ENCODE measurements at regions not wholly inside any gene's neighbourhood (a gene's known extent, or its start where the extent isn't known, plus 50 kb on each side); places are given as distances from the start of the nearest gene placed in this dataset.

DNA sequence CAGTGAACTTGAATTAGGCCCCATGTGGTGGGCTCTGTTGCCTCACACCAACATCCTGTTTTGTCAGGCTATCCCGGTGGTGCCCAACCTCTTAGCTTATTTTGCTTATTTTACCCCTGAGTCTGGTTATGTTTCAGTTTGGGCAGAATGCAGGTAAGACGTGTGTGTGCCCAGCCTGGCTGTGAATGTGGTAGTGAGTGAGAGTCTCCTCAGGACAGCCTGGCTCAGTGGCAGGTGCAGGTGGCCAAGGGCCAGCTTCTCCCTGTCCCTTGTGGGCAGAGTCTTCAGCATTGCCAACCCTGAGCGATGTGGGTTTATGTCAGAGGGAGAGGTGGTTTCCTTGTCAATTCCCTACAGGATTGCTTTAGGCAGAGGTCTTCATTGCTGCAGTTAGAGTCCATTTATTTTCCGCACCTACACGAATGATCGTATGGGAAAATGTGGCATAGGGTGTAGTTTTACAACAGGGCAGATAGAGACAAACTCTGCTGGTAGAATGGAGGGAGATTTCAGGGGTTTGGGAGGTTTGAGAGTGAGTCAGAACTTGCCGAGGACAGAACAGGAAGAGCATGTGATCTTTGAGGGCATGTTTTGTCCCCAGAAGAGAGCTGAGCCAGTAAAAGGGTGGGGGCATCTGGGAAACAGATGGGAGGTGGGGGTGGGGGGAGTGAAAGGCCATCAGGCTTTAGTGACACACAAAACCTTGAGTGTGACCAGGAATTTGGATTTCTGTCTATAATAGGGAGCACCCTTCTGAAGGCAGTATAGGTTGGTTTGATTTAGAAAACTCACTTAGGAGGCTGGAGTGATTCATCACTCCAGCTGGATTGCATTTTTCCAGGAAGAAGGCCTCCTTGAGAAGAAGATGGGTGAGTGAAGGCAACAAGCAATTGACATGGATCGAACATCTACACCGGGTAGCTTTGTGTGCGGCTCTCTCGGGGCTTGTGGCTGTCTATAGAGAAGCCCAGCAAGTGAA lies 156.2 kb upstream of the CELF4 start:
- H3K4me1 ChIP-seq (ENCODE audit: control insufficient read depth, insufficient read depth, low read length, poor library complexity, severe bottlenecking), result no peaks in the 10 kb centered on the region
- no peak overlapping the region for H3K27ac ChIP-seq (ENCODE audit: insufficient read depth, low read length, poor library complexity, severe bottlenecking)
- no peaks in the 10 kb centered on the region for H3K27me3 ChIP-seq (replicated peaks; ENCODE audit: control insufficient read depth, insufficient read depth, low read length, poor library complexity, severe bottlenecking)
- no peaks in the 10 kb centered on the region for H3K36me3 ChIP-seq (ENCODE audit: control insufficient read depth, insufficient read depth, low read length)
- no peak overlapping the region for H3K4me3 ChIP-seq (ENCODE audit: insufficient read depth, low read depth, low read length, poor library complexity, severe bottlenecking)
- H3K9me3 ChIP-seq (ENCODE audit: control insufficient read depth, low read length), result no peaks in the 10 kb centered on the region
- DNase-seq, result no peak

GRCh38 chr18:37720663-37721062 lies 155.1 kb upstream of the CELF4 start:
- Histone ChIP-seq H3K9me3 (ENCODE audit: control insufficient read depth, low read length) (no peaks in the 10 kb centered on the region), H3K36me3 (ENCODE audit: control insufficient read depth, insufficient read depth, low read length) (no peaks in the 10 kb centered on the region), H3K27me3 (replicated peaks; ENCODE audit: control insufficient read depth, insufficient read depth, low read length, poor library complexity, severe bottlenecking) (no peaks in the 10 kb centered on the region), H3K4me1 (ENCODE audit: control insufficient read depth, insufficient read depth, low read length, poor library complexity, severe bottlenecking) (no peaks in the 10 kb centered on the region), H3K4me3 (ENCODE audit: insufficient read depth, low read depth, low read length, poor library complexity, severe bottlenecking) (no peak overlapping the region), H3K27ac (ENCODE audit: insufficient read depth, low read length, poor library complexity, severe bottlenecking) (no peak overlapping the region)
- DNase-seq, result no peak

GRCh38 chr18:37717656-37718055 lies 152.1 kb upstream of the CELF4 start:
- no peak overlapping the region for H3K4me3 ChIP-seq (ENCODE audit: insufficient read depth, low read depth, low read length, poor library complexity, severe bottlenecking)
- H3K4me1 ChIP-seq (ENCODE audit: control insufficient read depth, insufficient read depth, low read length, poor library complexity, severe bottlenecking), result no peaks in the 10 kb centered on the region
- DNase-seq, result no peak
- no peaks in the 10 kb centered on the region for H3K27me3 ChIP-seq (replicated peaks; ENCODE audit: control insufficient read depth, insufficient read depth, low read length, poor library complexity, severe bottlenecking)
- no peaks in the 10 kb centered on the region for H3K36me3 ChIP-seq (ENCODE audit: control insufficient read depth, insufficient read depth, low read length)
- no peaks in the 10 kb centered on the region for H3K9me3 ChIP-seq (ENCODE audit: control insufficient read depth, low read length)
- no peak overlapping the region for H3K27ac ChIP-seq (ENCODE audit: insufficient read depth, low read length, poor library complexity, severe bottlenecking)

DNA sequence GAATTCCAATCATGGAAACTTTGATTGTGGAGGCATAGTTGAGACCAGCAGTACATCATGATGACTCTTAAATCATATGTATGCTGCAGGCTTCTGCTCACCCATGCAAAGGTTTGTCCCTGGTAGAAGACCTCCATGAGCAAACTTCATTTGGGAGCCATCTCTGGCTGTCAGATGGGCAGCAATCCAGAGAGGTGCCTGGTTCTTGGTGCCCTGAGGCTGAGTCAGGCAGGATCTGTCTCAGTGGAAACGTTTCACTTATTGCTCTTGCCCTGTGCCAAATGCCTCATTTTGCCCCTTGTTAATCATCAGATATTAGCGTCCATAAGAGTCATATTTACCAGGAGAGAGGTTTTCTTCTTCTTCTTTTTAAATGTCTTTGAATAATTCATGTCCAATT lies 151.5 kb upstream of the CELF4 start:
- Histone ChIP-seq H3K27ac (ENCODE audit: insufficient read depth, low read length, poor library complexity, severe bottlenecking) (no peak overlapping the region), H3K36me3 (ENCODE audit: control insufficient read depth, insufficient read depth, low read length) (no peaks in the 10 kb centered on the region), H3K4me1 (ENCODE audit: control insufficient read depth, insufficient read depth, low read length, poor library complexity, severe bottlenecking) (no peaks in the 10 kb centered on the region), H3K4me3 (ENCODE audit: insufficient read depth, low read depth, low read length, poor library complexity, severe bottlenecking) (no peak overlapping the region), H3K9me3 (ENCODE audit: control insufficient read depth, low read length) (no peaks in the 10 kb centered on the region), H3K27me3 (replicated peaks; ENCODE audit: control insufficient read depth, insufficient read depth, low read length, poor library complexity, severe bottlenecking) (no peaks in the 10 kb centered on the region)
- DNase-seq, result no peak

- Histone ChIP-seq H3K9me3 (ENCODE audit: control insufficient read depth, low read length) (no peaks in the 10 kb centered on the region), H3K27me3 (replicated peaks; ENCODE audit: control insufficient read depth, insufficient read depth, low read length, poor library complexity, severe bottlenecking) (no peaks in the 10 kb centered on the region), H3K4me3 (ENCODE audit: insufficient read depth, low read depth, low read length, poor library complexity, severe bottlenecking) (no peak overlapping the region), H3K36me3 (ENCODE audit: control insufficient read depth, insufficient read depth, low read length) (no peaks in the 10 kb centered on the region), H3K4me1 (ENCODE audit: control insufficient read depth, insufficient read depth, low read length, poor library complexity, severe bottlenecking) (no peaks in the 10 kb centered on the region), H3K27ac (ENCODE audit: insufficient read depth, low read length, poor library complexity, severe bottlenecking) (no peak overlapping the region)
- no peak for DNase-seq
These were observed 150.6 kb upstream of the CELF4 start for GRCh38 chr18:37716106-37716735.

GRCh38 chr18:37714691-37715090 lies 149.1 kb upstream of the CELF4 start:
- Histone ChIP-seq H3K9me3 (ENCODE audit: control insufficient read depth, low read length) (no peaks in the 10 kb centered on the region), H3K4me3 (ENCODE audit: insufficient read depth, low read depth, low read length, poor library complexity, severe bottlenecking) (no peak overlapping the region), H3K27me3 (replicated peaks; ENCODE audit: control insufficient read depth, insufficient read depth, low read length, poor library complexity, severe bottlenecking) (no peaks in the 10 kb centered on the region), H3K36me3 (ENCODE audit: control insufficient read depth, insufficient read depth, low read length) (no peaks in the 10 kb centered on the region), H3K27ac (ENCODE audit: insufficient read depth, low read length, poor library complexity, severe bottlenecking) (no peak overlapping the region), H3K4me1 (ENCODE audit: control insufficient read depth, insufficient read depth, low read length, poor library complexity, severe bottlenecking) (no peaks in the 10 kb centered on the region)
- no peak for DNase-seq

DNA sequence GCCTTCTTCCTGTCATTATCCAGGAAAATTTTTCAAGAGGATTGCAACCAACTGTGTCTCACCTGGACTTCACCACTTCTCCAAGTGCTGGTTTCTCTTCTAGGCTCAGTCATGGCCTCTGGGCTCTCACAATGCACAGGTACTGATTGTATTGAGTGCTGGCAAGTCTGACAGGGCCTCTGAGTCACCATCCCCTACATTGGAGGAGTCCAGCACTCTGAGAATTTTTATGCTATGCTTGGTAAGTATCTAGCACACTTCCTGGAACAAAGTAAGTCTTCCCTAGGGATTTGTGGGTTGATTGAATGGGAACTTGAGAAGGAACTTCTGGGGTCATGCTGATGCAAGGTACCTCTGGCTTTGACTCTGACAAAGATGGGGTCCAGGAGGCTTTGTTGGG lies 147.2 kb upstream of the CELF4 start:
- DNase-seq, result no peak
- Histone ChIP-seq H3K36me3 (ENCODE audit: control insufficient read depth, insufficient read depth, low read length) (no peaks in the 10 kb centered on the region), H3K4me1 (ENCODE audit: control insufficient read depth, insufficient read depth, low read length, poor library complexity, severe bottlenecking) (no peaks in the 10 kb centered on the region), H3K27me3 (replicated peaks; ENCODE audit: control insufficient read depth, insufficient read depth, low read length, poor library complexity, severe bottlenecking) (no peaks in the 10 kb centered on the region), H3K9me3 (ENCODE audit: control insufficient read depth, low read length) (no peaks in the 10 kb centered on the region), H3K4me3 (ENCODE audit: insufficient read depth, low read depth, low read length, poor library complexity, severe bottlenecking) (no peak overlapping the region), H3K27ac (ENCODE audit: insufficient read depth, low read length, poor library complexity, severe bottlenecking) (no peak overlapping the region)

DNA sequence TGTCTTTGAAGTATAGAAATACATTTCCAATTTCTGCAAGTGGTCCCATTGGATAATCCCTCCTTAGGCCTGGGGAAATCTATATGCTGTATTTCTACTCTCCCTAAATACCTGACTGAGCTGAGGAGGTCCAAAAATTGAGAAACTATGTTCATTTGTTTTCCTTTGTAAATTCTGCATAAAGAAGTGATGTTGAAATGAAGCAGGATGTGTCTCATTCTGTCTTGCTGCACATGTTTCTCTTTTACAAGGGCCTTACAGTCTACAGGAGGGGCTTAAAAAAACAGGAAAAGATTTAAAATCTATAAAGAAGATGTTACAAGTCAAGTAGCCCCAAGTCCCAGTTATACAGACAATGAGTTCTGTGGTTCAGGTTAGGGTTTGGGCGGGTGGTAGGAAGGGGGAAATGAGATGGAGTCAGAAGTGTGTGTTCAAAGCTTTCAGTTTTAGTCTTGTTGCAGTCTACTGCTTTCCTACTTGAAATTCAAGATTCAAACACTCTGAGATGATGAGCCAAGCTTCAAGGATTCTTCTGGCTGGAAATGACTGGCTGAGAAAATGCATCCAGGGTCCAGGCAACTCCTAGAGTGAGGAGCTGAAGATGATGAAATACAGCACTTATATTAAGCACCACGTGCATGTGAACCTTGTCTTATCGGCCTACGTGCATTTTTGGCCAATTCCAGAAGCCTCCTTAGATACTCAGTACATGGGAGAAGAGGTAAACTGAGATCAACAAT lies 146.3 kb upstream of the CELF4 start:
- Histone ChIP-seq H3K36me3 (ENCODE audit: control insufficient read depth, insufficient read depth, low read length) (no peaks in the 10 kb centered on the region), H3K27ac (ENCODE audit: insufficient read depth, low read length, poor library complexity, severe bottlenecking) (no peak overlapping the region), H3K9me3 (ENCODE audit: control insufficient read depth, low read length) (no peaks in the 10 kb centered on the region), H3K27me3 (replicated peaks; ENCODE audit: control insufficient read depth, insufficient read depth, low read length, poor library complexity, severe bottlenecking) (no peaks in the 10 kb centered on the region), H3K4me1 (ENCODE audit: control insufficient read depth, insufficient read depth, low read length, poor library complexity, severe bottlenecking) (no peaks in the 10 kb centered on the region), H3K4me3 (ENCODE audit: insufficient read depth, low read depth, low read length, poor library complexity, severe bottlenecking) (no peak overlapping the region)
- DNase-seq, result no peak

DNA sequence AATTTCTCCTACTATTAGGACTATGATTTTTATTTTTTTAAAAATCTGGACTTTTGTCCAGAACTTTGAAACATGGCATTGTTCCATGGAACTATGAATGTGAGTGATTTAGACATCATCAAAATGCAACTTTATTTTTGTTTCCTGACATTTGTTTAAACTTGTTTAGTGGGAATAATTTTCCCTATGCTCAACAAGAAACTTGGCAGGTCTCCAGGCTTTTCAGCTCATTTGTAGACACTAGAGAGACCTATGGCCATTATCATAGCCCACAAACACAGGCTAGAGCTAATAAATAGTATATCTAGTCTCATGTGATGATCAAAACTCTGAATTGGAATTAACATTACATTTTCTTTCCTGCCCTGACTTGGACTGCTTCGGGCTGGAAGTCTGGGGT lies 145.1 kb upstream of the CELF4 start:
- no peaks in the 10 kb centered on the region for H3K4me1 ChIP-seq (ENCODE audit: control insufficient read depth, insufficient read depth, low read length, poor library complexity, severe bottlenecking)
- no peaks in the 10 kb centered on the region for H3K9me3 ChIP-seq (ENCODE audit: control insufficient read depth, low read length)
- H3K36me3 ChIP-seq (ENCODE audit: control insufficient read depth, insufficient read depth, low read length), result no peaks in the 10 kb centered on the region
- no peak for DNase-seq
- no peaks in the 10 kb centered on the region for H3K27me3 ChIP-seq (replicated peaks; ENCODE audit: control insufficient read depth, insufficient read depth, low read length, poor library complexity, severe bottlenecking)
- H3K4me3 ChIP-seq (ENCODE audit: insufficient read depth, low read depth, low read length, poor library complexity, severe bottlenecking), result no peak overlapping the region
- H3K27ac ChIP-seq (ENCODE audit: insufficient read depth, low read length, poor library complexity, severe bottlenecking), result no peak overlapping the region

DNA sequence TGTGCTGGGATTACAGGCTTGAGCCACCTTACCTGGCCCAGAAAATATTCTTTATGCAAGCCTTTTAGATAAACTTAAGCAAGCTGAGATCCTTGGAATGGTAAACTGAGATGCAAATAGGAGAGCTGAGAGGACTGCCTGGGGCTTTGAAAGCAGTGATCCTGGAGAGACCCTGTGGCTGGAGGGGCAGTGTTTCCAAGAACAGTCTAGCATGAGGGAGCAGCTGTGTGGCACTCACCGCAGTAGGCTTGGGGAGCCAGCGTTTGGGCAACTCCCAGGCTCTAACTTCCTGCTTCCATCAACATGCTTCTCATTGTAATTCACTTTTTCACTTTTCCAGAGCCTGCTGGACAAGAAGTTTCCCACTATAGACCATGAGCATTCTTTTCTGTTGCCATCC lies 144.1 kb upstream of the CELF4 start:
- no peaks in the 10 kb centered on the region for H3K4me1 ChIP-seq (ENCODE audit: control insufficient read depth, insufficient read depth, low read length, poor library complexity, severe bottlenecking)
- H3K4me3 ChIP-seq (ENCODE audit: insufficient read depth, low read depth, low read length, poor library complexity, severe bottlenecking), result no peak overlapping the region
- no peak for DNase-seq
- H3K27ac ChIP-seq (ENCODE audit: insufficient read depth, low read length, poor library complexity, severe bottlenecking), result no peak overlapping the region
- no peaks in the 10 kb centered on the region for H3K36me3 ChIP-seq (ENCODE audit: control insufficient read depth, insufficient read depth, low read length)
- no peaks in the 10 kb centered on the region for H3K9me3 ChIP-seq (ENCODE audit: control insufficient read depth, low read length)
- H3K27me3 ChIP-seq (replicated peaks; ENCODE audit: control insufficient read depth, insufficient read depth, low read length, poor library complexity, severe bottlenecking), result no peaks in the 10 kb centered on the region

Measured in effector memory CD4-positive, alpha-beta T cell (primary cell).